GM03348 (cell line): ENCODE measurements at regions not wholly inside any gene's neighbourhood (a gene's known extent, or its start where the extent isn't known, plus 50 kb on each side); places are given as distances from the start of the nearest gene placed in this dataset.
"Not testable (repeated sequence)": the region's sequence is repeated elsewhere in the genome, so short reads cannot be mapped to it uniquely, and the experiment has no call there.

ENCODE experiments used
- DNase-seq: peaks from one replicate; pipeline ENCODE4 v3.0.0; 2012; ENCODE audit warnings: low spot score

DNA sequence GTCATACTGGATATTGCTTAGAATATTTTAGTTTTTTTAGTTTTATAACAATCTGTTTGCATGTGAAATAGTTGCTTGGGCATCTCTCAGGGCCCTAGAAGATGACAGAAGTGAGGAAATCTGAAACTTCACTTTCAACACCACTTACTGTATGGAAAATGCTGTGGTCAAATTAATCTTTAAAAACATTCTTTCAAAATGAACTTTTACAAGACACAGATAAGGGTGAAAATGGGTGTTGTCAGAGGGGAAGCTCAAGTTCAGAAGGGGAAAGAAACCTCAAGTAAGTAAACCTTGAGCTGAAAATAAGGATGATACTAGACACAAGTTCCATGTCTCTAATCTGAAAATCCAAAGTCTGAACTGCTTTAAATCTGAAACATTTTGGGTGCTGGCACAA lies 1840.1 kb upstream of the RAG2 start:
- DNase-seq, result no peak

DNA sequence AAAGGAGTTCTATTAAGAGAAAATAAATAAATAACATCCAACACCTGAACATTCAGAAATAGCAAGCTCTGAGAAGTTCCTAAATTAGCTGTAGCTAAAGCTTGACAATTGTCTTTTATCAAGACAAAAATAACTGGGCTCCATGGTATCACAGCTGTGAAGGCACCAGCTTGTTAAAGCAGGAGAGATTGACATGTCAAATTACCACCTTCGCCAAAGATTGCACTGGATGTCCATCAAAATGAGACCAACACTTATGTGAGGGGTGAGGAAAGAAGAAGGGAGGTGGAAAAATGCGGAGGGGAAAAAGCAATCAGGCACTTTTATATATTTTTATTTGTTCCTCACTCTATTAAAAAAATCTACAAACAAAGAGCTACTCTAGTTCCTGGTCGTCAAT lies 1827.5 kb upstream of the RAG2 start:
- DNase-seq, result no peak

DNA sequence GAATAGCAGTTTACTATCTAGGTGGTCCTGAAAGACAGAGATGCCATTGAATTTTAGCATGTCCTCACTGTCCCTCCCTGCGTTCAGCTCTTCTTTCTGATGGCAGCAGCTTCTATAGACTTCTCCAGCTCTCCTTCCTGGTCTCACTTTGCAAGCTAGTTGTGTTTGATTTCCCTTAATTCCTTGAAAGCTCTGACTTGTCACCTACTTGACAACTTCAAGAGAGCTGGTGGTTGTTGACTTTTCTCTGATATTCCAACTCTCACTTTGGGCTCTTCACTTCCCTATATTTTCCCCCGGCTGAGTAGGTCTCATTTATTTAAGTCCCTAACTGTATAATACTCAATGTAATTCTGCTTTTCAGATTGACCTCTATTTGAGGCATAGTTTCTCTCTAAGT lies 1825.0 kb upstream of the RAG2 start:
- DNase-seq, result no peak

DNA sequence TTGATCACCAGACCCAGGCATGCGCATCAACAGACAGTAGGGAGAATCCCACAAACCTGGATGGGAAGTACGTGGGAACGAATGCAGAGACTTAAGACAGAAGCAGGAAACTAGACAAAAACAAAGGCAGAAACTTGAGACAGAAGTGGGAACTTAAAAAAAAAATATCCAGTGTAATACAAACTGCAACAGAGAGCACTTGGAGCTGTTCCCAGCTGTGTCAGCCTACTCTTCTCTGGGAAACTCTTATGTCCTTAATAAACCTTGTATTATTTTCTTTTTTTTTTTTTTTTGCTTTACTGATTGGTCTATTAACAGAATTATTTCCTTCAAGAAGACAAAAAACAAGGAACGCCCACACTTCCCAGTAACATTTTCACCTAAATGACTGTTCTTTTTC lies 1818.1 kb upstream of the RAG2 start:
- DNase-seq, result no peak

DNA sequence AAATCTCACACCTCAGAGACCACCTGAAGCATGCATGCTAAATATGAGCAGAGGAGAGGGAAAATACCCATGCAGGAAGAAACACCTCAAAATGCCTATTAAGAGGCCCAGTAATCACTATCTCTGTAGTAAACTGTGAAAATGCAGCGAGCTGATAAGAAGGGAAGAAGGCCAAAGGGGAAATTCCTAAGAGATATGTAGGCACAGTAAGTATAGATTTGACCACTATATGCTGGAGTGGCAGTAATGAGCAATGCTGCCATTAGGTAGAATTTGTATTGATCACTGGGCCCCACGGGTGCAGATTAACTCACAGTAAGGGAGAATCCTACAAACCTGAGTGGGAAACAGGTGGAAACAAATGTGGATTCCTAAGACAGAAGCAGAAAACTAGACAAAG lies 1813.1 kb upstream of the RAG2 start:
- no peak for DNase-seq

DNA sequence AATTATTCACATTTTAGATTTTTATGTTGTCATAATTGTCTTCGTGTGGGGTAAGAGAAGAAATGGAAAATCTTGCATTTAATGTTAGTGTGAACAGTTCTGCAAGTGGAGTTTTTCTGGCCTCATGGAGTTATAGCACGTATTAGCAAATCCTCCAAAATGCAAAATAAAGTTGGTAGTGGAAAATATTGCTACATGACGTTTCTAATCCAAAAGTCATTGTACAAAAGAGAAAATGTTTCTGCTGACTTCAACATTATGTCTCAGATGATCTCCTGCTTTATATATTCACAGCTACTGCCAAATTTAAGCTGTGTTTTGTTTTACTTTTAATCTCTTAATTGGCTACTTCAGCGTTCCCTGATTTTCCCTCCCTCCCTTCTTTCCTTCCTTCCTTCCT lies 1804.0 kb upstream of the RAG2 start:
- no peak for DNase-seq

DNA sequence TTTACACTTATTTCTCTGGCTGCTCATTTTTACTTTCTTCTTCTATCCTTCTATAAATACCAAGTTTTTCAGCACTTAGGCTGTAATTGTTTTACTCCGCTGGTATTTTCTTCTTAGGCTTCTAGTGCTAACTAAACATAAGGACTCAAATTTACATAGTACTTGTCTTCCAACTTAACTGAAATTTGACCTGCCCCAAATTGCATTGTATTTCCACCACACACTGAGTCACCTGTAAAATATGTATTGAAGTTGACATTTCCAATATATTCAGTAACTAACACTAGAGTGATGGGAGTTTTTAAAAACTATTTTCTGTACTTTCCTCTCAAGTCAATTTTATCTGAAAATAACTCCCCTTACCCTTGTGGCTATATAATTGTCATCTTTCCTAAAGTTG lies 1794.1 kb upstream of the RAG2 start:
- DNase-seq, result no peak

DNA sequence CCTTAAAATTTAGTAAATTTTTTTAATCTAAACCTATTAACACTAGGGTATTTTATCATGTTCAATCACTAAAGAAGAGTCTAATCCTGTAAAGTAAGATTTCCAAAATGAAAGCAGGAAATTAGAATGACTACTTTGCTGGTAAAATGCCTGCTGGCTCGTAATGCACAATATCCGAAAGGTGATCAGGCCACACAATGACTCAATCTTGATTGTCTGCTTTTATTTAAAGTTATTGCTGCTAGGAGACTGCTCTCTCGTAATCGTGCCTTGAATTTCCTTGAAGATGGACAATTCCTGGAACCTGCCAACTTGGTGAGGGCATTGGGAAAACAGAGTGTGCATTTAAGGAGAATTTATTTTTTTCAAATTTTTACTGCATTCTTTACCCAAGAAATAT lies 1786.5 kb upstream of the RAG2 start:
- no peak for DNase-seq

DNA sequence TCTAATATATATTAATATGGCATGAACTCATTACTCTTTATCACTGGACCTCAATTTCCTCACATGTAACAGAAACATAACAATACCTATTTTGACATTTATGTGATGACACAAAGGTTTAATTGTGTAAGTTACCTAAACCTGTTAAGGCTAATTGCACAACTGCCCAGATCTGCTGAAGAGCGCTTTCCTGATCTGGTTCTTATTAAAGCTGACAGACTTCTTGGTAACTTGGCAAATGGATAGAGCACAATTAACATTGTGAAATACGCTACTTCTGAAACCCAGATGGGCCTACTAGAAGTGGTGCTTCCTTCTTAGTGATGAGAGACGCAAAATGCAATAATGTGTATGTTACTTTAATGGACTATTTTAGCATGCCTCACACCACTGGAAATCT lies 1767.2 kb upstream of the RAG2 start:
- no peak for DNase-seq

DNA sequence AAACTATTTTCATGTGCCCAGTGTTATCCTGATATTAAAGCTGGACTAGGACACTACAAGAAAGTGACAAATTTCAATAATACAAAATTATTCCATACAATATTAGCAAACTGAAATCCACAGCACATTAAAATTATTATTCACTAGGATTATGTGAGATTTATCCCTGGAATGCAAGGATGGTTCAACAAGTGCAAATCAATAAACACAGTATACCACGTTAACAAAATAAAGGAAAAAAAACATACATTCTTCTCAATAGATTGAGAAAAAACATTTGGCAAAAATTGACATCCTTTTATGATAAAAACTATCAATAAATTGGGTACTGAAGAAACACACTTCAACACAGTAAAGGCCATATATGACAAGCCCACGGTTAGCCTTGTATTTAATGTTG lies 1758.2 kb upstream of the RAG2 start:
- no peak for DNase-seq

DNA sequence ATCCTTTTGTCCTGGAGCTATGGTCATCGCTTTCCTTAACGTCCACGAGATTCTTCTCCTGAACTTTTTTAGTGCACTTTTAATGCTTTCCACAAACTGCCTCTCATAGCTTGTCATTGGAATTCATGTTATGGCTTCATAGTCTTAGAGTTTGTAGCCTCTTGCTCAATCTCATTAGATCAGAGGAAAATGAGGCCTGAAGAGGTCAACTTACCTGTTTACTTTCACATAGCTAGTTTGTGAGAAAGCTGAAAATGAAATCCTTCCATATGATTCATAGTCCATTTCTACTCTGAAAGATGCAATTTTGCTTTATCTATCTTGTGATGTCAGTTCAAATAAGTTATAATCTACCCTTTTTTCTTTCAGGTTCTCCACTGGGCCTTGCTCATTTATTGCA lies 1747.2 kb upstream of the RAG2 start:
- DNase-seq, result no peak

DNA sequence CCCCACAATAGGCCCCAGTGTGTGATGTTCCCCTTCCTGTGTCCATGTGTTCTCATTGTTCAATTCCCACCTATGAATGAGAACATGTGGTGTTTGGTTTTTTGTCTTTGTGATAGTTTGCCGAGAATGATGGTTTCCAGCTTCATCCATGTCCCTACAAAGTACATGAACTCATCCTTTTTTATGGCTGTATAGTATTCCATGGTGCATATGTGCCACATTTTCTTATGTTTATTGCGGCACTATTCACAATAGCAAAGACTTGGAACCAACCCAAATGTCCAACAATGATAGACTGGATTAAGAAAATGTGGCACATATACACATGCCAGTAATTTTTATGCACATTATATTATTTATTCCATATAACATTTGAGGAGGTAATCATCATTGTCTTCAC lies 1743.6 kb upstream of the RAG2 start:
- DNase-seq, result not testable (repeated sequence)

DNA sequence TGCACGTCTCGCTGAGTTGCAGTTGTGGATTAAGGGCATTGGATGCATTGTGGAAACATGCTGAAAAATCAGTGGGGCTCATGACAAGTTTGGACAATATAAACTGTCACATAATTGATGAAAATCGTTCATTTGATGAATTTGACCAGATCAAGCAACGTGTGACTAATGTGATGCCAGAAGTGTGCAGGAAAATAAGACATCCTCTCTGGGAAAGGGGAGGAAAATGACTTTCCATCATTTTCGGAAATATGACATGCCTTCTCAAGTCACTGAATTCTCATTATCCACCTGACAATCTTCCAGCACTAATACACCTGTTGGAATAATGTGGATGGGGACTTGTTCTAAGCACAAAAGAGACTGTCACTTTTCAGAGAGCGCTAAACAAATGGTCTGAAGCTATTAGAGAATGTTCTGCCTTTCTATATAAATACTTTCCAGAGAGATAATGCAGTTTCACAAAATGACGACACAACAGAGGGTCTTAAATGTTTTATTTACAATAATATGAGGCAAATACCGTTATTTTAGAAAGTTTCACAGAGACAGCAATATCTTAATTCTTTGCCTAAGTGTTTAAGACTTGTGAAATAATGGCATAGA lies 1741.9 kb upstream of the RAG2 start:
- DNase-seq, result no peak

DNA sequence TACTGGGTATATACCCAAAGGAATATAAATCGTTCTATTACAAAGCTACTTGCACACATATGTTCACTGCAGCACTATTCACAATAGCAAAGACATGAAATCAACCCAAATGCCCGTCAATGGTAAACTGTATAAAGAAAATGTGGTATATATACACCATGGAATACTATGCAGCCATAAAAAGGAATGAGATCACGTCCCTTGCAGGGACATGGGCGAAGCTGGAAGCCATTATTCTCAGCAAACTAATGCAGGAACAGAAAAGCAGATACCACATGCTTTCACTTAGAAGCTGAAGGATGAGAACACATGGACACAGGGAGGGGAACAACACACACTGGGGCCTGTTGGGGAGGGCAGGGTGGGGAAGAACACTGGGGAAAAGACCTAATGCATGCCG lies 1740.0 kb upstream of the RAG2 start:
- DNase-seq, result not testable (repeated sequence)

DNA sequence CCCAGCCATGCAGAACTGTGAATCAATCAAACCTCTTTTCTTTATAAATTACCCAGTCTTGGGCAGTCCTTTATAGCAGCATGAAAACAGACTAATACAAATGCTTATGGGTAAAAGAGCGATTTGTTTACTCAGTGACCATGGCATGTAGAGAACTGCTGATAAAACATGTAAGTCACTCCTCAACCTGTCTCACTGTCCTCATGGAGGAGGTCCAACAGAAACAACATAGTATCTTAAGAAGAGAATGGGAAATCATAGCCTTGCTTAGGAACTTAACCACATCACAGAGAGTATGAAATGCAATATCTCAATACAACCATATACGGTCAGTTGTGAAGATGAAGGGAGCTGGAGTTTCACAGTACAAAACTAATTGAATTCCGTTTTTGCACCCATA lies 1734.0 kb upstream of the RAG2 start:
- no peak for DNase-seq

DNA sequence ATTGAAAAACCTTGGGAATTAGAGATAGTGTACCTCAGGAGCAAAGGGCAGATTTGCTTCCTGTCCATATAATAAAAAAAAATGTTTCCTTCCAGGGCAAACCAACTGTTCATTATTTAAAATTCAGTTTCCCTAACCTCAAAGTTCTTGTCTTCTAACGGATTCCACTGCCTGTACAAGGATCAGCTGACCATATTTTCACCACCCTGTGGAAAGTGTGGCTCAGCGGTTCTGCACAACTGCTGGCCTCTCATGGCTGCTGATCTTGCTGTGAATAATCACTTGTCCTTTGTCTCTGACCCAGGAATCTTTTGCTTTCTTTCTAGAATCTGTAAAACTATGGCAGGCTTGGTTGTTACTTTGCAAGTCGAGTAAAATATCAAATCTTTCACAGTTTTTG lies 1732.5 kb upstream of the RAG2 start:
- no peak for DNase-seq

DNA sequence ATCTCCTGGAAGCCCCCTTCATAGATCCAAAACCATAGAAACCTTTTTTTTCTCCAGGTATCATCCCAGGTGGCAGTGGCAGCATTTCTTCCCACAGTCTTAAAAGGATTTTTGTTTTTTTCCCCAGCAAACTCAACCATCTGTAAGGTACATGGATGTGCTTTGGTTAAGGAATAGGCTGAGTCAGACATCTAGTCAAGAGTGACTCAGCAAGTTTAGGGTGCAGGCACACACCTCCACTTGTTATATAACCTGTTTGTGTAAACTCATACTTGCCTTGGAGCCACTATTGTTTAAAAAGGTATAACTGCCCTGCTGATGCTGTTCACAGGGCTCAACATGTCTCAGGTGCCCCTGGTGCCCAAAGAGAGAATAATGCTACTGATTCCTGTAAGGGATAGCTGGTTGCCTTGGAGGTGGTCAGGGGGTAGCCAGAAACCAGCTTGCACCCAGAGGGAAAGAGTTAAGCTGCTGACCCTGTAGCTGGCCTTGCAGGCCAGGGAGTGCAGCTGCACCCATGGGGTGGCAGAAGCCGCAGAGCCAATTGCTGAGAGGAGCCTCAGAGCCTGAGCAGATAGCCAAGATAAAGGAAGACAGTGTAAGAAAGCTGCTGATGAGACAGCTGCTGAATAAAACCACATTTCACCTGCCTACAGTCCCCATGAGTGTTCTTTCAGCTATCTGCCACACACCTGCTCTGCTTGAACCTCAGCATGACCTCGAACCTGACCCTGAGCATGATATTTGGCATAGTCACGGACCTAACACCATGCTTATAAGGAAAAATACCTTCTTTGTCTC lies 1726.1 kb upstream of the RAG2 start:
- DNase-seq, result no peak

DNA sequence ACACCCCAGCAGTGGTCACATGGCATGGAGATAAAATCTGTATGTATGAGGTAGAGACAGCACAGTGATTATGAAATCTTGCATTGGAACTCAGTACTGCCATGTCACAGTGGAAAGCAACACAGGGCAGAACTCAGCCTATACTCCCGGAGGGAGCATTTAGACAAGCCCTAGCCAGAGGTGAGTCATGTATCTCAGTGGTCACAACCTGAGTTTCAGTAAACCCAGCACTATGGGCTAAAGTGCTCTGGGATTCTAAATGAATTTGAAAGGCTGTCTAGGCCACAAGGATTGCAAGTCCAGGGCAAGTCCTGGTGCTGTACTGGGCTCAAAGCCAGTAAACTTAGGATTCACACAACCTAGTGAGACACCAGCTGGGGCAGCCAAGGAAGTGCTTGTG lies 1717.1 kb upstream of the RAG2 start:
- DNase-seq, result no peak

DNA sequence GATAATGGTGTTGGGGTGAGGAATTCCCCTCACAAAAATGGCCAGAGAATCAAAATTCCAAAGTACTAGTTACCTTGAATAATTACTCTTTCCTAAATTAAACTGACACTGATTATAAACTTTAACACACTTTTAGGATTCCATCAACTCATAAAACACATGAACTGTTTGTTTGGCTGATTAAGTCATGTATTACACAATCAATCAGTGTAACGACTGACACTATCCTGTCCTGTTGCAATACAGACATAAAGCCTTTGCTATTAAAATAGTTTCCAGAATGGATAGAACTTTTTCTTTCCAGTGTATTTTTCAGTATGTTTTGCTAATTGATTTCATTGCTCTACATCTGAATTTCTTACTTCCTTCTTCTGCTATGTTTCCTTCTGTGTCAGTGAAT lies 1709.4 kb upstream of the RAG2 start:
- DNase-seq, result no peak

DNA sequence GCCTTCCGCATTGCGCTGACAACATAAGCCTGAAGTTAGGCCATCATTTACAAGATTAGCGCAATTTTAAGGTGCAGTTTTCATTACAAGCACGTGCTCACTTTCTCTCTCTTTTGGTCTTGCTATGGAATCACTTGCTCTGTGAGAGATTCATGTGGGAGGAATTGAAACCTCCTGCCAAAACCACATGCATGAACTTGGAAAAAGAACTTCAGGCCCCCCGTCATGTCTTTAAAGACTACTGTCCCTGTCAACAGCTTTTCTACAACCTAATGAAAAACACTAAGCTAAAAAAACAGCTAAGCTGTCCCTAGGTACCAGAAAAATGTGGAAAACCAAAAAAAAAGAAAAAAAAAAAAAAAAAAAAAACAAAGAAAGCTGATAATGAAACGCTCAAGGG lies 1707.6 kb upstream of the RAG2 start:
- DNase-seq, result no peak

DNA sequence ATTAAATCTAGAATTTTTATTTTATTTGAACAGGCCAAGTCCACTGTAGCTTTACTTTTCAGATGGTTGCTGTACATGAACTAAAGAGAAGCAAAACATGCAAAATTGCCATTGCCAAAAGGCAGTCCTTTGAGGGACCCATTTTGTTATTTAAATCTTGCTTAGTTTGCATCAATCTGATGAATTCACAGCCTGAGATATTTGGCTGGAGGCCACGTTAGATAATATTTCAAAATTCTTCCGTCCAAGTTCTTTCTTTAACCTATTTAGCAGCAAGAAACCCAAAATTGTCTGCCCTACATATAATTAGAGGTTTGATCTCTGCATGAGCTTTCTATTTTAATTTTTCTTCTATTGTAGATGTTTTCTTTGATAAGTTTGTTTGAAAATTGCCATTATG lies 1706.9 kb upstream of the RAG2 start:
- no peak for DNase-seq

DNA sequence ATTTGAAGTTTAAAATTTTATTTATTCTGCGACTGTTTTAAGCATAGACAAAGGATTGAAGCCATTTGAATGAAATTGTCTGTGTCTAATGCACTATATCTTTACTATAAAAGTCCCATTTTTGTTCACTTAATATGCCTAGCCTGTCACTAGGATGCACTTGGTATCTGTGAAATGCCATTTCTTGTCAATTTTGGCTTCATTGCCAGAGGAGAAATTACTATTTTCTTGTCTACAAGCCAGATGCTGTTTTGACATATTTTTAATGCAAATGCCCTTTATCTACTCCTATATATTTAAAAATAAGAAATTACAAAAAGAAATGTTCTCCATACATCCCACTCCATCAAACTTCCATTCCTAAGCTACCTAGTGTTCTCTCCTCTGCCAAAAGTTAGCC lies 1704.5 kb upstream of the RAG2 start:
- no peak for DNase-seq

DNA sequence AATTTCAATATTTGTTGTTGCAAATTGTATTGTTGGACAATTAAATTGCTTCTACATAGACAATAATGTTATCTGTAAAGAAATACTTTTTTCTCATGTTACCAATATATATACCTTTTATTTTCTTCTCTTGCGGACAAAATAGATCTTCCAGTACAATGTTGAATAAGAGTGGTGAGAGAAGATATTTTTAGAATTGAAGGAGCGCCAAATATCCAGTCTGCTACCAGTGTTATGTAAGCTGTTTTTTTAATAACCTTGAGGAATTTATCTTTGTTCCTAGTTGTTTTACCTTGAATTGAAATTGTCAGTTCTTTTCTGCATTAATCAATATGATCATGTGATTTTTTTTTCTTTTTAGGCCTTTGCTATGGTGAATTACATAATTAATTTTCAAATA lies 1702.5 kb upstream of the RAG2 start:
- no peak for DNase-seq

DNA sequence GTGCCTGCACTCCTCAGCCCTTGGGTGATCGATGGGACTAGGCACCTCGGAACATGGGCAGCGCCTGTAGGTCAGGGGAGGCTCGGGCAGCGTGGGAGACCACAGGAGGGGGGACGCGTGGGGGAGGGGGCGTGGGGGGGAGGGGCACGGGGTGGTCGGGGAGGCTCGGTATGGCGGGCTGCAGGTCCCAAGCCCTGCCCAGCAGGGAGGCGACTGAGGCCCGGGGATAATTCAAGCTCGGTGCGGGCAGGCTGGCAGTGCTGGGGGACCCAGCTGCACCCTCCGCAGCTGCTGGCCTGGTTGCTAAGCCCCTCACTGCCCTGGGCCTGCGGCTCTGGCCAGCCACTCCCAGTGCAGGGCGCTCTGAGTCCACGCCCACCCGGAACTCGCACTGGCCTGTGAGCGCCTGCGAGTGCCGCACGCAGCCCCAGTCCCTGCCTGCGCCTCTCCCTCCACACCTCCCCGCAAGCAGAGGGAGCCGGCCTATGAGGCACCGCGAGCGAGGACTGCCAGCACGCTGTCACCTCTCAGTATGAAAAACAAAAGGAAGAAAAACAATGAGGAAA lies 1698.3 kb upstream of the RAG2 start:
- peak; percentile 1 for DNase-seq
